Liver (tissue), 8 donors: ENCODE measurements at regions not wholly inside any gene's neighbourhood (a gene's known extent, or its start where the extent isn't known, plus 50 kb on each side); places are given as distances from the start of the nearest gene placed in this dataset.

ENCODE experiments used
- DNase-seq: peaks from one replicate; pipeline ENCODE4 v3.0.0-alpha.2; 2017; ENCODE audit warnings: low spot score
- H3K27ac ChIP-seq, 2 donors: one replicate each; pipeline ENCODE4 v1.7.0; 2013; ENCODE audit warnings: inconsistent platforms in 2 of 2, low read length in 2 of 2, control low read depth in 1 of 2, low read depth in 1 of 2, mild to moderate bottlenecking in 1 of 2
- H3K27me3 ChIP-seq, 4 donors: one replicate each; pipeline versions ENCODE4 v1.6.1 to v1.7.0; 2013; ENCODE audit warnings: low read length in 3 of 4, inconsistent platforms in 1 of 4, mild to moderate bottlenecking in 1 of 4, moderate library complexity in 1 of 4; ENCODE audit not compliant: control insufficient read depth in 4 of 4, insufficient read depth in 4 of 4
- H3K36me3 ChIP-seq, 4 donors: one replicate each; pipeline versions ENCODE4 v1.6.1 to v1.7.0; 2013; ENCODE audit warnings: low read length in 3 of 4, mild to moderate bottlenecking in 3 of 4, low read depth in 1 of 4, moderate library complexity in 1 of 4; ENCODE audit not compliant: control insufficient read depth in 4 of 4, insufficient read depth in 3 of 4
- H3K4me1 ChIP-seq, 4 donors: one replicate each; pipeline versions ENCODE4 v1.6.1 to v1.7.0; 2013; ENCODE audit warnings: low read length in 3 of 4, mild to moderate bottlenecking in 3 of 4, moderate library complexity in 1 of 4; ENCODE audit not compliant: control insufficient read depth in 4 of 4, insufficient read depth in 4 of 4
- H3K4me3 ChIP-seq, 3 donors: one replicate each; pipeline versions ENCODE4 v1.6.1 to v1.7.0; 2013; ENCODE audit warnings: low read length in 3 of 3, control low read depth in 1 of 3, low read depth in 1 of 3, mild to moderate bottlenecking in 1 of 3
- H3K9ac ChIP-seq, 2 donors: one replicate each; pipeline ENCODE4 v1.7.0; 2013; ENCODE audit warnings: low read length in 2 of 2, mild to moderate bottlenecking in 2 of 2, moderate library complexity in 2 of 2, control low read depth in 1 of 2, low read depth in 1 of 2
- H3K9me3 ChIP-seq, 4 donors: one replicate each; pipeline versions ENCODE4 v1.6.1 to v1.7.0; 2013; ENCODE audit warnings: low read length in 3 of 4; ENCODE audit not compliant: control insufficient read depth in 4 of 4
- CTCF ChIP-seq: fragments of 150-350 bp; IDR thresholded peaks from 2 replicates; pipeline ENCODE4 v1.5.1; 2017; ENCODE audit warnings: improper control_type of control experiment, low read depth, low read length; ENCODE audit not compliant: missing input control
- EGR1 ChIP-seq, 2 donors: IDR thresholded peaks; 2 replicates each; pipeline ENCODE4 v1.6.1; 2016 to 2018; ENCODE audit warnings: antibody characterized with exemption in 2 of 2, low read depth in 2 of 2
- FOXA1 ChIP-seq: IDR thresholded peaks from 2 replicates; pipeline ENCODE4 v1.6.1; 2016; ENCODE audit warnings: antibody characterized with exemption
- FOXA2 ChIP-seq: IDR thresholded peaks from 2 replicates; pipeline ENCODE4 v1.6.1; 2016; ENCODE audit warnings: antibody characterized with exemption
- GABPA ChIP-seq, 2 donors: IDR thresholded peaks in 1 of 2; conservative IDR thresholded peaks in 1 of 2; 2 replicates each; pipeline ENCODE4 v1.6.1; 2016; ENCODE audit warnings: antibody characterized with exemption in 2 of 2, mild to moderate bottlenecking in 1 of 2, moderate library complexity in 1 of 2
- HNF4A ChIP-seq, 2 donors: conservative IDR thresholded peaks; 2 replicates each; pipeline ENCODE4 v1.6.1; 2016; ENCODE audit warnings: antibody characterized with exemption in 2 of 2, mild to moderate bottlenecking in 2 of 2
- HNF4G ChIP-seq: IDR thresholded peaks from 2 replicates; pipeline ENCODE4 v1.6.1; 2016; ENCODE audit warnings: antibody characterized with exemption
- JUND ChIP-seq, 2 donors: IDR thresholded peaks; 2 replicates each; pipeline ENCODE4 v1.6.1; 2016; ENCODE audit warnings: antibody characterized with exemption in 2 of 2
- MAX ChIP-seq: IDR thresholded peaks from 2 replicates; pipeline ENCODE4 v1.6.1; 2016; ENCODE audit warnings: antibody characterized with exemption
- NR2F2 ChIP-seq: IDR thresholded peaks from 2 replicates; pipeline ENCODE4 v1.6.1; 2016; ENCODE audit warnings: antibody characterized with exemption
- RAD21 ChIP-seq, 2 donors: IDR thresholded peaks; 2 replicates each; pipeline ENCODE4 v1.6.1; 2016; ENCODE audit warnings: antibody characterized with exemption in 2 of 2, mild to moderate bottlenecking in 2 of 2
- RXRA ChIP-seq, 2 donors: IDR thresholded peaks; 2 replicates each; pipeline ENCODE4 v1.6.1; 2017 to 2018; ENCODE audit warnings: antibody characterized with exemption in 2 of 2, mild to moderate bottlenecking in 1 of 2
- TAF1 ChIP-seq: conservative IDR thresholded peaks from 2 replicates; pipeline ENCODE4 v1.6.1; 2016; ENCODE audit warnings: antibody characterized with exemption, mild to moderate bottlenecking
- YY1 ChIP-seq: IDR thresholded peaks from 2 replicates; pipeline ENCODE4 v1.6.1; 2016; ENCODE audit warnings: antibody characterized with exemption, mild to moderate bottlenecking
- WGBS: extraction: QIAGEN DNeasy Blood & Tissue Kit; methylation state at CpG from one replicate; pipeline ENCODE4 v1.1.7; 2013; 5-methylcytosine and 5-hydroxymethylcytosine counted together
- TF ChIP-seq, protein P1 (sequence below): IDR thresholded peaks from 2 replicates; pipeline ENCODE4 v1.6.1; 2016; ENCODE audit warnings: antibody characterized with exemption, mild to moderate bottlenecking
- TF ChIP-seq, protein P2 (sequence below): IDR thresholded peaks from 2 replicates; pipeline ENCODE4 v1.6.1; 2016; ENCODE audit warnings: antibody characterized with exemption
- TF ChIP-seq, protein P3 (sequence below): IDR thresholded peaks from 2 replicates; pipeline ENCODE4 v1.6.1; 2016; ENCODE audit warnings: antibody characterized with exemption
- donor health status: healthy.
- donor health status: healthy.
- donor health status: healthy.
- donor health status: healthy.
- donor health status: healthy.

GRCh38 chr10:121243609-121244241 is 354.5 kb downstream of the FGFR2 start:
- DNase-seq, result no peak
- no peak overlapping the region for H3K27ac ChIP-seq
- no peaks in the 10 kb centered on the region for H3K9me3 ChIP-seq
- TF ChIP-seq YY1, result no peak
- no peak for TF ChIP-seq NR2F2
- TF ChIP-seq, protein P1, sequence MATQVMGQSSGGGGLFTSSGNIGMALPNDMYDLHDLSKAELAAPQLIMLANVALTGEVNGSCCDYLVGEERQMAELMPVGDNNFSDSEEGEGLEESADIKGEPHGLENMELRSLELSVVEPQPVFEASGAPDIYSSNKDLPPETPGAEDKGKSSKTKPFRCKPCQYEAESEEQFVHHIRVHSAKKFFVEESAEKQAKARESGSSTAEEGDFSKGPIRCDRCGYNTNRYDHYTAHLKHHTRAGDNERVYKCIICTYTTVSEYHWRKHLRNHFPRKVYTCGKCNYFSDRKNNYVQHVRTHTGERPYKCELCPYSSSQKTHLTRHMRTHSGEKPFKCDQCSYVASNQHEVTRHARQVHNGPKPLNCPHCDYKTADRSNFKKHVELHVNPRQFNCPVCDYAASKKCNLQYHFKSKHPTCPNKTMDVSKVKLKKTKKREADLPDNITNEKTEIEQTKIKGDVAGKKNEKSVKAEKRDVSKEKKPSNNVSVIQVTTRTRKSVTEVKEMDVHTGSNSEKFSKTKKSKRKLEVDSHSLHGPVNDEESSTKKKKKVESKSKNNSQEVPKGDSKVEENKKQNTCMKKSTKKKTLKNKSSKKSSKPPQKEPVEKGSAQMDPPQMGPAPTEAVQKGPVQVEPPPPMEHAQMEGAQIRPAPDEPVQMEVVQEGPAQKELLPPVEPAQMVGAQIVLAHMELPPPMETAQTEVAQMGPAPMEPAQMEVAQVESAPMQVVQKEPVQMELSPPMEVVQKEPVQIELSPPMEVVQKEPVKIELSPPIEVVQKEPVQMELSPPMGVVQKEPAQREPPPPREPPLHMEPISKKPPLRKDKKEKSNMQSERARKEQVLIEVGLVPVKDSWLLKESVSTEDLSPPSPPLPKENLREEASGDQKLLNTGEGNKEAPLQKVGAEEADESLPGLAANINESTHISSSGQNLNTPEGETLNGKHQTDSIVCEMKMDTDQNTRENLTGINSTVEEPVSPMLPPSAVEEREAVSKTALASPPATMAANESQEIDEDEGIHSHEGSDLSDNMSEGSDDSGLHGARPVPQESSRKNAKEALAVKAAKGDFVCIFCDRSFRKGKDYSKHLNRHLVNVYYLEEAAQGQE, result no peak
- TF ChIP-seq JUND (IDR thresholded peaks at IDR 0.05), result no peak
- TF ChIP-seq, protein P2, sequence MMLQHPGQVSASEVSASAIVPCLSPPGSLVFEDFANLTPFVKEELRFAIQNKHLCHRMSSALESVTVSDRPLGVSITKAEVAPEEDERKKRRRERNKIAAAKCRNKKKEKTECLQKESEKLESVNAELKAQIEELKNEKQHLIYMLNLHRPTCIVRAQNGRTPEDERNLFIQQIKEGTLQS, result no peak
- no peak for TF ChIP-seq TAF1
- no peak for TF ChIP-seq HNF4G
- no peak for TF ChIP-seq GABPA (IDR thresholded peaks at IDR 0.05 in 1 of 2, conservative IDR thresholded peaks at IDR 0.05 in 1 of 2)
- TF ChIP-seq, protein P3, sequence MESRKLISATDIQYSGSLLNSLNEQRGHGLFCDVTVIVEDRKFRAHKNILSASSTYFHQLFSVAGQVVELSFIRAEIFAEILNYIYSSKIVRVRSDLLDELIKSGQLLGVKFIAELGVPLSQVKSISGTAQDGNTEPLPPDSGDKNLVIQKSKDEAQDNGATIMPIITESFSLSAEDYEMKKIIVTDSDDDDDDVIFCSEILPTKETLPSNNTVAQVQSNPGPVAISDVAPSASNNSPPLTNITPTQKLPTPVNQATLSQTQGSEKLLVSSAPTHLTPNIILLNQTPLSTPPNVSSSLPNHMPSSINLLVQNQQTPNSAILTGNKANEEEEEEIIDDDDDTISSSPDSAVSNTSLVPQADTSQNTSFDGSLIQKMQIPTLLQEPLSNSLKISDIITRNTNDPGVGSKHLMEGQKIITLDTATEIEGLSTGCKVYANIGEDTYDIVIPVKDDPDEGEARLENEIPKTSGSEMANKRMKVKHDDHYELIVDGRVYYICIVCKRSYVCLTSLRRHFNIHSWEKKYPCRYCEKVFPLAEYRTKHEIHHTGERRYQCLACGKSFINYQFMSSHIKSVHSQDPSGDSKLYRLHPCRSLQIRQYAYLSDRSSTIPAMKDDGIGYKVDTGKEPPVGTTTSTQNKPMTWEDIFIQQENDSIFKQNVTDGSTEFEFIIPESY, result no peak
- TF ChIP-seq RXRA (IDR thresholded peaks at IDR 0.05), result no peak
- TF ChIP-seq MAX, result no peak
- no peaks in the 10 kb centered on the region for H3K4me1 ChIP-seq
- H3K4me3 ChIP-seq, result no peak overlapping the region
- no peak overlapping the region for H3K9ac ChIP-seq
- H3K36me3 ChIP-seq, result no peaks in the 10 kb centered on the region
- H3K27me3 ChIP-seq, result no peaks in the 10 kb centered on the region
- 82% methylated on average over 2 of the region's 2 CpGs for WGBS

GRCh38 chr10:121244818-121245217 is 353.4 kb downstream of the FGFR2 start:
- WGBS, result 77% methylated on average over 8 of the region's 8 CpGs

More at GRCh38 chr10:121244818-121245217, 353.4 kb downstream of the FGFR2 start:
- H3K4me3 ChIP-seq, result no peak overlapping the region
- TF ChIP-seq FOXA1 (no peak), HNF4A (conservative IDR thresholded peaks at IDR 0.05) (no peak), MAX (no peak), CTCF (no peak), RXRA (IDR thresholded peaks at IDR 0.05) (no peak), EGR1 (IDR thresholded peaks at IDR 0.05; ENCODE audit: low read depth in 2 of 2) (no peak), RAD21 (IDR thresholded peaks at IDR 0.05) (no peak), FOXA2 (no peak), JUND (IDR thresholded peaks at IDR 0.05) (no peak), TAF1 (no peak)
- H3K4me1 ChIP-seq, result no peaks in the 10 kb centered on the region
- no peak for DNase-seq
- H3K9ac ChIP-seq, result no peak overlapping the region
- no peaks in the 10 kb centered on the region for H3K27me3 ChIP-seq
- H3K27ac ChIP-seq, result no peak overlapping the region
- no peaks in the 10 kb centered on the region for H3K36me3 ChIP-seq
- H3K9me3 ChIP-seq, result no peaks in the 10 kb centered on the region
